HG02938 (cell line): ENCODE measurements at regions not wholly inside any gene's neighbourhood (a gene's known extent, or its start where the extent isn't known, plus 50 kb on each side); places are given as distances from the start of the nearest gene placed in this dataset.
"Not testable (repeated sequence)": the region's sequence is repeated elsewhere in the genome, so short reads cannot be mapped to it uniquely, and the experiment has no call there.

Source experiments
- ATAC-seq: cut with Tn5 transposase; IDR thresholded peaks from one replicate; pipeline ENCODE4 v1.9.1; 2021; ENCODE audit warnings: mild to moderate bottlenecking, moderate library complexity; ENCODE audit not compliant: unreplicated experiment

DNA sequence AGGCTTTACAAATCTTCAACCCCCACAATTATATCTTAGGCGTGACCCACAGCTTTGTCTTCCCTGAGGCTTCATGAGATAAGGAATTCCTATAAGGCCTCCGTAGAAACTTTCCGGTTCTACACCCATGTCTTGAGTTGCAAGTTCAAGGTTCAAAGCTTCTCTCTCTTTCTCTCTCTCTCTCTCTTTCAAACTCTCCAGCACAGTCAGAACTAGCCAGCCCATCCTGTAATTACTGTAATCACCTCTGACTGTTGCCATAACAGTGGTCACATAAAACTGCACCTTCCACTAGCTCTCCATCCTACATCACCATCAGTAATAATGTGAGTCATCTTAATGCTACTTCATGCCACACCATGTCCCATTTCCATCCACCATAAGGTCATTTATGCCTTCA lies 90.0 kb upstream of the NFASC start:
- no peak for ATAC-seq

DNA sequence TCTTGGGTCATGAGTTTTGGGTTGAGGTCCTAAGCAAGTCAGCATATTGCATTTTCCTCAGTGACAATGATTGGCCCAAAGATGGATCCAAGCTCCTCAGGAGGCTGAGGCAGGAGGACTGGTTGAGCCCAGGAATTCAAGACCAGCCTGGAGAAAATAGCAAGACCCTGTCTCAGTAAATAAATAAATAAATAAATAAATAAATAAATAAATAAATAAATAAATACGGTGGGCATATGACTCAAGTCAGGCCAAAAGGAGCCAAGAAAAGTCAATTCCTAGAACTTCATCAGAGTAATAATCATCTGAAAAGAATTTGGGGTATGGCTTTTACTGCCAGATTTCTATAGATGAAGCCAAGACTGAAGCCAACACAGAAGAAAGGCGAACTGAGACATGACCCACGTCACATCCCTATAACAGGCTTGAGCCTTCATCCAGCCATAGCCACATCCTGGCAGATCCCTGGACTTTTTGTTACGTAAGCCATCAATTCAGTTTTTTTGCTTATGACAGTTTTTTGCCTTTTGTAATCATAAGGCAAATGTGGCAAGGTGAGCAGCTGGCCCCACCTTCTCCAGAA lies 88.5 kb upstream of the NFASC start:
- no peak for ATAC-seq

DNA sequence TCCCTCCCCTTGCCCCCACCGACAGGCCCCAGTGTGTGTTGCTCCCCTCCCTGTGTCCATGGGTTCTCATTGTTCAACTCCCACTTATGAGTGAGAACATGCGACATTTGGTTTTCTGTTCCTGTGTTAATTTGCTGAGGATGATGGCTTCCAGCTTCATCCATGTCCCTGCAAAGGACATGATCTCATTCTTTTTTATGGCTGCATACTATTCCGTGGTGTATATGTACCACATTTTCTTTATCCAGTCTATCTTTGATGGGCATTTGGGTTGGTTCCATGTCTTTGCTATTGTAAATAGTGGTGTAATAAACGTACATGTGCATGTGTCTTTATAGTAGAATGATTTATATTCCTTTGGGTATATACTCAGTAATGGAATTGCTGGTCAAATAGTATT lies 85.6 kb upstream of the NFASC start:
- ATAC-seq = not testable (repeated sequence)

DNA sequence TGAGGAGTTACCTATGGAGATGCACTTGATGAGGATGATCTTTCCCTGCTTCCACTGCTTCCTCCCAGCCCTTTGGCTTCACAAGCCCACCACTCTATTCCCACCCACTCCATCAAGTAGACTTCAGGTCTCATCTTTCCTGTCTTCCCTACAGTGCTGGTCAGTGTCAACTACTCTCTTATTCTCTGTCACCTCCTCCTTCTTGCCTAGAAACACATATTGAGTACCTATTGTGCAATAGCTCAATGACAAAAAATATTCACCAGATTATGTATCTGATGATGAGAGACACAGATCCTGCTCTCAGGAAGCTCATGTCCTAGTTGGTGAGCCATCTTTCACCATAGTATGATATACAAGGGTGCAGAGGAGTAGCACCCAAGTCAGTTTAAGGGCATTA lies 82.2 kb upstream of the NFASC start:
- ATAC-seq = no peak

DNA sequence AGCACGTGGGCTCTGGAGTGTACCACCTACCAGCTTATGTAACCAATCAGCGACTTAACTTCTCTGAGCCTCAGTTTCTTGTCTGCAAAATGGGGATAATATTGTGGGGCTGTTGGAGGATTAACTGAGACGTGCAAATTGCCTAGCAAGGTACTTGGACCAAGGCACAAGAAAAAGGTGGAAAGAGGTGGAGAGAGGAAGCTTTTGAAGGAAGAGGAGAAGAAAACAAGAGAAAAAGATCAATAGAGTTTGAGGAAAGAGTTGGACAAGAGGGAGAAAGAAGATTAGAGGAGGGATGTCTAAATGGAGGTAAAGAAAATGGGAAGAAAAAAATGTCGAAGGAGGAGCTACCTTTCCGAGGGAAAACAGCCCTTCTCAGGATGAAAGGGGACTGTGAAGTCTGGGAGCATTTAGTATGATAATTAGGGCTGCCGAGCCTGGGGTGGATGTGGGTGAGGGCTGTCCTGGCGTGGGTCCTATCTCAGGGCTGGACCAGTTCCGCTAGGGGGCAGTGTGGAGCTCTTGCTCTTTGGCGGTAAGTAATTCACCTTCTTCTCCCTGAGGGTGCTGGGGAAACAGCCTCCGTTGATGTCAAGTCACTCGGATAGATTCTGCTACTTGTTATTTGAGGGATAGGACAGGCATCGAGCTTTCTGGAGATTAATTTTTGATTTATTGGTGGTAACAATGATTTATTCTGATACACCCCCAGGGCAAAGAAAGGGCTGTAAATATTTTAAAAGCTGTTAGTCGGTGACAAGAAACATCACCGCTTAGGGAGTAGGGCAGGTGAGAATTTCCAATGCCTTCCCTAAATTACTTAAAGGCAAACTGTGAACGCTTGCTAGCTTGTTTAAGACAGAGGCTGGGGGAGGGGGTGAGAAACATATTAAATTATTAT lies 79.0 kb upstream of the NFASC start:
- ATAC-seq = no peak

DNA sequence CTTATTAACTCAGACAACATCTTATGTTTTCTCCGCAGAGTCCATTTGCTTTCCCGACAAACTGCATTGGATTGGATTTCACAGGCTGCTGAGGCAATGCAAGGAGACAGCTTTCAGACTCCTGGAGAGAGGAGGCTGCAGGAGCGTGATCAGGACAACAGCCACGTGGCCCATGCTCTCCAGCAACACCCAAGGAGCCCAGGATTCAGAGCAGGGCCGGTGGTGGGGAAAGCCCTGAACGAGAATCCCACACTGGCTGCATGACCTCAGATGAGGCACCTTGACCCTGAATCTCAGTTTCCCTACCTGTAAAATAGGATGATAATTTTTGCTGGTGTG lies 78.3 kb upstream of the NFASC start:
- no peak for ATAC-seq

DNA sequence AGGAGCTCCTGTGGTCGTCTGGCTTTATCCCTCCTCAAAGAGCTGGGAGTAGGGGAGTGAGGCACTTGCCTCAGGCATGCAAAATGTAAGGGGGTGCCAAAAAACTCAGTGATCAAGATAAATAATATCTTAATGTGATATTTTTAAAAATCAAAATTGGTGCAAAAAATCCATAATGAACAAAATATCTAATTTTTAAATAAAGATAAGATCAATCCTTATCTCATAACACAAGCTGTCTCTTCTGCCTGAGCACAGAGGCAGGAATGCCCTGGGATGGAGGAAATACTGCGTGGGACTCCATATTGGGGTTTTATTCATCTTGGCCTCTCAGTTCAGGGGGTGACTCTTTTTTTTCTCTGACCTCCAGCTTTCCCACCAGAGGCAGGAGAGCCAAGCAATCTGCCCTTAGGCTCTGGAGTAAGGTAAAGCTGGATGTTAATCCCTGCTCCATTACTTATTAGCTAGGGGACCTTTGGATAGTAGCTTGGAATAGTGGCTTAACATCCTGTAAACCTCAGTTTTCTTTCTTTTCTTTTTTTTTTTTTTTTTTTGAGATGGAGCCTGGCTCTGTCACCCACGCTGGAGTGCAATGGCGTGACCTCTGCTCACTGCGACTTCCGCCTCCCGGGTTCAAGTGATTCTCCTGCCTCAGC lies 77.3 kb upstream of the NFASC start:
- ATAC-seq = no peak

DNA sequence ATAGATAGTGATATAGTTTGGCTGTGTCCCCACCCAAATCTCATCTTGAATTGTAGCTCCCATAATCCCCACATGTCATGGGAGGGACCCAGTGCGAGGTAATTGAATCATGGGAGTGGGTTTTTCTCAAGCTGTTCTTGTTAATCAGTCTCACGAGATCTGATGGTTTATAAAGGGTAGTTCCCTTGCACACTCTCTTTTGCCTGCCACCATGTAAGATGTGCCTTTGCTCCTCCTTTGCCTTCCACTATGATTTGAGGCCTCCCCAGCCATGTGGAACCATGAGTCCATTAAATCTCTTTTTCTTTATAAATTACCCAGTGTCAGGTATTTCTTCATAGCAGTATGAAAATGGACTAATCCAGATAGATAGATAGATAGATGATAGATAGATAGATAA lies 73.8 kb upstream of the NFASC start:
- not testable (repeated sequence) for ATAC-seq

DNA sequence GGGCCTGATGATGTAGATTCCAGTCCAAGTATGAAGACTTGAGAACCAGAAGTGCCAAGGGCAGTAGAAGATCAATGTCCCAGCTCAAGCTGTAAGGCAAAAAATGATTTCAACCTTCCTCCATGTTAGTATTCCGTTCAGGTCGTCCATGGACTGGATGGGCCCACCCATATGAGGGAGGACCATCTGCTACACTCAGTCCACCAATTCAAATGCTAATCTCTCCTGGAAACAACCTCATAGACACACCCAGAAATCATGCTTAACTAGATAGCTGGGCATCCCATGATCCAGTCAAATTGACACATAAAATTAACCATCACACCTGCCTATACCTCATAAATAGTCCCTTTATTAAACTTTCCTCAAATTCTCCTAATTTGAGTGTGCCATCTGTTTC lies 73.3 kb upstream of the NFASC start:
- no peak for ATAC-seq

DNA sequence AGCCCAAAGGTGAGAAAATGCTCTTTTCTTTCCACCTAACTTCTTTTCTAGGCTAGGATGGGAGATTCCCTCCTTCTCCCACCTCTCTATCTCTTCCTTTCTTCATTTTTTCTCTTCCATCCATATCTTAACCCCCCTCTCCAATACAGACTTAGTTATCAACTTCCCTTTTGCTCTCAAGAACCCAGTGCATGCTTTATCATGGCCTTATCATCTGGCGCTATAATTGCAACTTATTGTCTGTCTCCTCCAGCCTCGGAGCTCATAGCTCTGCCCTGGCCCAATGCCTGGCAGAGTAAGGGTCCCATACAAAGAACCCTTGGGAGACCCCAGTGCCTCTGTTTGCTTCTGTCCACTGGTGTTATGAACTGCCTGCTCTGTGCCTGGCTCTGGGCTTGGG lies 71.0 kb upstream of the NFASC start:
- ATAC-seq = no peak

DNA sequence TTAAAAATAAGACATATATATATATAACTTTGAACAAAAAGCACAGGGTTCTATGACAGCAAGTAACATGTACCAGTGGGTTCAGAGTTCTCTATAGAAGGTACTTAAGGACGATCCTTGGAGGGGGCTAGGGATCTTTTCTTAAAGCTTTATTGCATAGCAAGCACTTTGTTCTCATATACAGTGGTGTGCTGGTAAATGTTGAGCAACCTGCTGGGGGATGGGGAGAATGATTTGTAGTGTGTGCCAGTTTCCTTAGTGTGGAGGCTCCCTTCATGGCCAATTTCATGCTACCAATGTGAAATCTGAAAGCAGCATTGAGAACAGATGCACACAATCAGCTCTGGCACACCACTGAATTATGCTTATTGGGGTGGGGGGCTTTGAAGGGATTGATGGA lies 69.5 kb upstream of the NFASC start:
- ATAC-seq = no peak

DNA sequence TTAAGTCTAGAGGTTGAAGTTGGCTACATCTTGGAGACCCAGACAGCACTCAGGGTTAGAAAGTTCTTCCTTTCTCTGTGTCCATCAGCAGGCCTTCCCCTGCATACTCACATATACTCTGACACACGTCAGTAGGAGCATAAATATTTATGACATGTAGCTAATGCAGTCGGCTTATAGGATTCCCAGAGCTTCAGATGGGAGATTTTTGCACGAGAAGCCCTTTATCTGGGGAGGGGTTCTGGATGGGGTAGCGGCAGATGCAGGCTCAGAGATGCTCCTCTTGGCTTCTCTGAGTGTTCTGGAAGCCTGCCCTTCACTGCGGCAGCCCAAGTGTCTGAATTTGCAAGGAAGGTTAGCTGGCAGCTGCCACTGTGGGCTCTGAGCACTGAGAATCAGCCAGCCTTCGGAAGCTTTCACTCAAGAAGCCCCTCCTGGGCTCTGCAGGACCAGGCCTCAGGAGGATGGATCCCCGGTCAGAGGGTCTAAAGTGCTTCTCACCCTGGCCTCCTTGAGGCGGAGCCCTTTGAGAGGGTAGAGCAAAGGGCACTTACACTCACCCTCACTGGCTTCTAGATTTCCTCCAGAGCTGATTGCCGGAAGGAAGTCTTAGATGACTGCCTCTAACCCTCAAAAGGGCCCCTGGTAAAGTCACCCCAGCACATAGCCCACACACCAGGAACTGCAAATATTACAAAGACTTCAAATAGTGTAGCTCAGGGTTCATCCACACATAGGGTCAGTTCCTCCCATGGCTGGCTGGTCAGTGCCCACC lies 68.1 kb upstream of the NFASC start:
- no peak for ATAC-seq

DNA sequence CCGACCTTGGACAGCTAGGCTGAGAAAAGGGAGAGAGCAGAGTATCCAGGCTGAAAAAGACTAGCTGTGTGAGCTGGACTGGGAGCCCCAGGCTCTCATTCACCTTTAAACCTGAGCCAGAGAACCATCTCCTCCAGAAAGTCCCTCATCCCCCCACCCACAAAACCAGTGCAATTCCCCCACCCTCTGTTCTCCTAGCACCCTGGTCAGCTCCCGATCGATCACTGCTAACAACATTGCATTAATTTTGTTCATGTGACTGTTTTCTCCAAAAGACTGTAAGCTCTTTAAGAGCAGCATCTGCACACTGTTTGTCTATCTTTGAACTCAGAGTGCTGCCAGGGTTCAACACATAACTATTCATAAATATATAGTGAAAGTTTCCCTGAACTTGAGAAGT lies 67.1 kb upstream of the NFASC start:
- ATAC-seq = no peak

DNA sequence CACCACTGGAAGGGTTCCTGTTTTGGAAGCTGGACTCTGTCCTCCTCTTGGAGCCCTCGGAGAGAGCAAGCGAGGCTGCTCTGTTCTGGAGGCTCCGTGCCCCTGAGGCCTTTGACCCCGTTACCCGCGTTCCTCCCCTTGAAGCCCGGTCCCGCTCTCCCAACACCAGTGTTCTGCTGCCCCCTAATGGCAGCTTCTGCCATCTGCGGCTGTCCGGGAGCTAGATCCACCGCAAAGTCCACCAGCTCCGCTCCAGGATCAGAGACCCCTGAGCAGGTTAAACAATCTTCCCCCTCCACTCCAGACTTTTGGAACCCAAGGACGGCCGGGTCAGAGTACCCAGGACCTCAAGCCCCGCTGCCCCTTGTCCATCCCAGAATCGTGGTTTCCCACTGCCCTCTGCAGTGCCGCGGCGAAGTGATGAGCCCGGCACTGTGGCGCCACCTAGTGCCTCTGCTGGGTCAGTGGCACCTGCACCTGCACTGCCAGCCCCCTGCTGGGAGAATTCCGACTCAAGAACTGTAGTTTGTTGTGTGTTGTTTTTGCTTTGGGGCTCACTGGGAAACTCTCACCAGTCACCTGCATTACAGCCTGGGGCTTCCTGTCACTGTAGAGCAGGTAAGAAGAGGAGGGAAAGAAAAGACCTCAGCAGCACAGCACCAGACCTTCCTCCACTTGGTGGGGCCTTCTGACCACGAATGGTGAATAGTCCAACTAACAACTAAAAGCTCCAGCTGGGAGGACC lies 63.5 kb upstream of the NFASC start:
- ATAC-seq = peak; percentile 74

DNA sequence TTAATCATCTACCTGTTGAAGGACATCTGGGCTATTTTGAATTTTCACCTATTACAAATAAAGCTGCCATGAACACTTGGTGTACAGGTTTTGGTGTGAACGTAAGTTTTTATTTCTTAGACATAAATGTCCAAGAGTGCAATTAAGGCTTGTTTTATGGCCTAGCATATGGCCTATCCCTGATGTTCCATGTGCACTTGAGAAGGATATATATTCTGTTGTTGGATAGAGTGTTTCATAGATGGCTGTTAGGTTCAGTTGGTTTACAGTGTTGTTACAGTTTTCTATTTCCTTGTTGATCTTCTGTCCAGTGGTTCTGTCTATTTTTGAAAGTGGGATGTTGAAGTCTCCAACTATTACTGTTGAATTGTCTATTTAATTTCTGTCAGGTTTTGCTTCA lies 61.2 kb upstream of the NFASC start:
- no peak for ATAC-seq

DNA sequence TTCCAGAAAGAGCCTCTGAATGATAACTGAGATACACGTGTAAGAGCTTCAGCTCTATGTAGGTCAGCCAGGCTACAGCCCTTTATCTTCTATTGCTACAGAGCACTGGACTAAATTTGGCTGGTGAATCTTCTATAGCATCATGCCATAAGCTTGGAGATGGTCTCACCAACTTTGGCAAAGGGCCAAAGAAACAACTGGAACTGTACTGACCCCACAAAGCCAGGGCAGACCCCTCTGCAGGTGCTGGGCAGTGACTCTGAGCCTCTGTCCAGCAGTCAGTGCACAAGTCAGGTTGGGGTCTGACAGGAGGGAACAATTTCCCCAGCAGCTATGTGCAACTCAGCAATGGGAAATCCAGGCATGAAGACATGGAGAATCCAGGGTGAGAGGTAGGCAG lies 57.8 kb upstream of the NFASC start:
- ATAC-seq = no peak

DNA sequence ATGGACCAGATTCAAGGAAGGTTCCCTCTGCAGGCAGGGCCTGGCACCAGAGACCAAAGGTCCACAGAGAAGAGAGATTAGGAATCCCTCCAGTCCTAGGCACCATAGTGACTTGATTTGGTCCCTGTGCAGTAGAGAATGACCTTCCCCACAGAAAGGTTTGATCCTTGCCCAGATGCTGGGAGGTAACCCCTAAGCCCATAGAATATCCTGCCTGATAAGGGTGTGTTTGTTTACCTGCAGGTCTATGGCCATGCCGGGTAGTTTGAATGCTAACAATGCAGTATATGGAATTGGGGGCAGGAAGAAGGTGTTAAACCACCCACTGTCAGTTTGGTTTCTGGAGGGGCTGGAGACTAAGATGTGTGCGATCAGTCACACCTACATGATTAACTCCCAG lies 57.1 kb upstream of the NFASC start:
- ATAC-seq = no peak

DNA sequence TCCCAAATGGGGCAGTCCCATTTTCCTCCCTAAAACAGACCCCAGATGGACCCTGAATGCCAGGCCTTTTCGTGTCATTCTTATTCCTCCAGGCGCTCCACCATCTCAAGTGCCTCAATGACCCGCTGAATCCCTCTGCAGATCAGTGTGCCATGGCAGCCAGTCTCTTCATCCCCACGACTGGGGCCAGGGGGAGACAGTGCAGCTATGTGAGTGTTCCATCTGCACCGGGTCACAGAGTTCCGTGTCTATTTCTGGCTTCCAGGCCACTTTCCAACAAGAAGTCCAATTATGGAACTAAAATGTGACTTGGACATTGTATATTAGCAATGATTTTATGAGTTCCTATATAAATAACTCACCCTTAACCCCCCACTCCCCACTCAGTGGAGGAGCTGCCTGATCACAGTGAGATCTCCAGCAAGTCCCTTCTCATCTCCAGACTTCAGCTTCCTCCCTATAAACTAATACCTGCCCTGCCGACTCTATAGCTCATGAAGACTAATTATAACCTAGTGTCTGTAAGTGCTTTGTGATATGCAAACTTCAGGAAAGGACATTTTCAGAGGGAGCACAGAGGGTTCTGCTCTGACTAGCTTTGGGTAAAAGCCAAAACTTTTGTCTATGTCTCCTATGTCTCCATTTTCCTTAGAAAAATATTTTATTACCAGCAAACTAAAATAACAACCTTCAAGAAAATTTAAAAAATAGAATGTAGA lies 56.3 kb upstream of the NFASC start:
- no peak for ATAC-seq

DNA sequence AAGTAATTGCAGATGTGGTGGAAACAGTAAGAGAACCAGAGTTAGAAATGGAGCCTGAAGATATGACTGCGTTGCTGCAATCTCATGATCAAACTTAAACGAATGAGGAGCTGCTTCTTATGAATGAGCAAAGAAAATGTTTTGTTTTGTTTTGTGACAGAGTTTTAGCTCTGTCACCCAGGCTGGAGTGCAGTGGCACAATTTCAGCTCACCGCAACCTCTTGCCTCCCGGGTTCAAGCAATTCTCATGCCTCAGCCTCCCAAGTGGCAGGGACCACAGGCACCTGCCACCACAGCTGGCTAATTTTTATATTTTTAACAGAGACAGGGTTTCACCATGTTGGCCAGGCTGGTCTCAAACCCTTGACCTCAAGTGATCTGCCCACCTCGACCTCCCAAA lies 53.3 kb upstream of the NFASC start:
- ATAC-seq = no peak

DNA sequence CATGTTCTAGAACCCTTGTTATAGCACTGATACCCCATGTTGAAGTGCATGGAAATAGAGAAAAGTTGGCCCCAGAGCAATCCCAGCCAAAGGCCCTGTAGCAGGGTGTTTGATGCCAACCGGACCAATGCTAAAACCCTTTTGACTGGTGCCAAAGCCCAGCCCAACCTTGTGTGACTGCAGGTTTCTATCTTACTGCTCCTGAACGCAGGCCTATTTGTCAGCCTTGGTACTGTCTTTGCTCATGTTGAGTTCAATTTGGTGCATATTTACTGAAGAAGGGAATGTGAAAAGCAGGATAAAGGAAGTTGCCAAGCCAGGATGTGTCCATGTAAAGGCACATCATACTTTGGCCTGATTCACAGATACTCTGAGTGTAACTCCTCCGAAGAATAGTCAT lies 51.7 kb upstream of the NFASC start:
- ATAC-seq = no peak
